OCI-LY3 (cell line): ENCODE measurements at regions not wholly inside any gene's neighbourhood (a gene's known extent, or its start where the extent isn't known, plus 50 kb on each side); places are given as distances from the start of the nearest gene placed in this dataset.

Source experiments
- EZH2phosphoT487 ChIP-seq: fragments of 200-600 bp; shearing (Covaris generic); IDR thresholded peaks from 2 replicates; pipeline ENCODE4 v1.6.1; 2018; ENCODE audit warnings: antibody characterized with exemption, mixed run types, low read depth
- TF ChIP-seq, protein P1 (sequence below): fragments of 200-600, 300-600 bp; sonication (generic); IDR thresholded peaks from 2 replicates; pipeline ENCODE4 v1.5.1; 2014; ENCODE audit warnings: antibody characterized with exemption, low read length, low read depth

DNA sequence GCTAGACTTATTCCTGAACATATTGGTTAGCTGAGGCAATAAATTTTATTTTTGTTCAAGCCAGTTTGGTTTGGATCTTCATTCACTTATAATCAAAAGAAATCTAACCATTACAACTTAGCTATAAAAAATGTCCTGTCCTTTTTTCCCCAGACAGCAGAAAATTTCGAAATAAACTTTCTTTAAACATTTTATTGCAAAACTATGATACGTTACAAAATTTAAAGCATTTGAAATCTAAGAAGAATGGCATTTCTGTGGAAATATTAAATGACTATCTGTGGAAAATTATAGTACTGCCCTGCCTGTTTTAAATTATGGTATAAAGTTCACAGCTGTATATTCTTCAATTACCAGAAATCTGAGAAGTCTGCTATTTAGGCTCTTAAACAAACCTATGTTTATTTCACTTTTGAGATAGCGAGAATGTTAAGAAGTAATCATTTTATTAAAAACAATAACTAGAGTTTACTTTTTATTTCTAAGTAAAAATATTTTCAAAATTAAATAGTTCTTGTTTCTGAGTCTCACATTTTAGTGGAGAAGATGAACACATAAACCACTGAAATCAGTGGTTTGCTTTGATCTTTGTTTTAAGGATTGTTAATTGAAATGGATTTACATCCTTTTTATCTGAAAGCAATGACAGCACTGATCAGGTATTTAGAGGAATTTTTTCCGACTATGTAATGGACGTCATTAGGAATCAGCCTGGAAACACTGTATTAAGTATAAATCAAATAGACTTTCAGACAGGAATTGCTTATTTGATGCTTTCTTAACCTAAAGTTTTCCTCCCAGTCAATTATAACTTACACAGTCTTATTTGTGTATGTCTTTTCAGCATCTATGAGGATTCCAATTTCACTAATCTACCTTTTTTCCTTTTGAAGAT lies 553.7 kb downstream of the COL12A1 start:
- TF ChIP-seq, protein P1, sequence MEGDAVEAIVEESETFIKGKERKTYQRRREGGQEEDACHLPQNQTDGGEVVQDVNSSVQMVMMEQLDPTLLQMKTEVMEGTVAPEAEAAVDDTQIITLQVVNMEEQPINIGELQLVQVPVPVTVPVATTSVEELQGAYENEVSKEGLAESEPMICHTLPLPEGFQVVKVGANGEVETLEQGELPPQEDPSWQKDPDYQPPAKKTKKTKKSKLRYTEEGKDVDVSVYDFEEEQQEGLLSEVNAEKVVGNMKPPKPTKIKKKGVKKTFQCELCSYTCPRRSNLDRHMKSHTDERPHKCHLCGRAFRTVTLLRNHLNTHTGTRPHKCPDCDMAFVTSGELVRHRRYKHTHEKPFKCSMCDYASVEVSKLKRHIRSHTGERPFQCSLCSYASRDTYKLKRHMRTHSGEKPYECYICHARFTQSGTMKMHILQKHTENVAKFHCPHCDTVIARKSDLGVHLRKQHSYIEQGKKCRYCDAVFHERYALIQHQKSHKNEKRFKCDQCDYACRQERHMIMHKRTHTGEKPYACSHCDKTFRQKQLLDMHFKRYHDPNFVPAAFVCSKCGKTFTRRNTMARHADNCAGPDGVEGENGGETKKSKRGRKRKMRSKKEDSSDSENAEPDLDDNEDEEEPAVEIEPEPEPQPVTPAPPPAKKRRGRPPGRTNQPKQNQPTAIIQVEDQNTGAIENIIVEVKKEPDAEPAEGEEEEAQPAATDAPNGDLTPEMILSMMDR = no peak
- no peak for TF ChIP-seq EZH2phosphoT487
